Hepatocyte (in vitro differentiated cells): ENCODE measurements at regions not wholly inside any gene's neighbourhood (a gene's known extent, or its start where the extent isn't known, plus 50 kb on each side); places are given as distances from the start of the nearest gene placed in this dataset.

Source experiments
- EZH2 ChIP-seq: fragments of 200-600 bp; sonication (generic); IDR thresholded peaks from 2 replicates; pipeline ENCODE4 v1.6.1; 2016; ENCODE audit warnings: antibody characterized with exemption, mild to moderate bottlenecking, borderline replicate concordance
- EZH2phosphoT487 ChIP-seq: fragments of 200-600 bp; sonication (generic); IDR thresholded peaks from one replicate; pipeline ENCODE4 v1.6.1; 2018; ENCODE audit warnings: antibody characterized with exemption, mild to moderate bottlenecking, low read depth, moderate library complexity; ENCODE audit not compliant: unreplicated experiment, severe bottlenecking
- TF ChIP-seq, protein P1 (sequence below): fragments of 200-600 bp; sonication (generic); IDR thresholded peaks from 2 replicates; pipeline ENCODE4 v1.5.1; 2016; ENCODE audit warnings: antibody characterized with exemption, mild to moderate bottlenecking; ENCODE audit not compliant: poor library complexity

DNA sequence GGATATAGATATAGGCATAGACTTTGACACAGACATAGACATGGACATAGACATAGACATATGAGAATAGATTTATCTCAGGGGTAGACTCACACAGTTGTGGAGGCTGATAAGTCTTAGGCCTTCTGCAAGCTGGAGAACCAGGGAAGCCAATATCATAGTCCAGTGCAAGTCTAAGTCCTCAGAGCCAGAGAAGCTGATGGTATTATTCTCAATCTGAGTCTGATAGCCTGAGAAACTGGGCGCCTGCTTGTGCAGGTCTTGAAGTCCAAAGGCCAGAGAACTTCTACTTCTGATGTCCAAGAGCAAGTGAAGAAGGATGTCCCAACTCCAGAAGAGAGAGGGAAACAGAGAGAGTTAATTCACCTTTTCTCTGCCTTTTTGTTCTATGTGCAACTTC, 476.5 kb downstream of the SLC6A15 start:
- TF ChIP-seq, protein P1, sequence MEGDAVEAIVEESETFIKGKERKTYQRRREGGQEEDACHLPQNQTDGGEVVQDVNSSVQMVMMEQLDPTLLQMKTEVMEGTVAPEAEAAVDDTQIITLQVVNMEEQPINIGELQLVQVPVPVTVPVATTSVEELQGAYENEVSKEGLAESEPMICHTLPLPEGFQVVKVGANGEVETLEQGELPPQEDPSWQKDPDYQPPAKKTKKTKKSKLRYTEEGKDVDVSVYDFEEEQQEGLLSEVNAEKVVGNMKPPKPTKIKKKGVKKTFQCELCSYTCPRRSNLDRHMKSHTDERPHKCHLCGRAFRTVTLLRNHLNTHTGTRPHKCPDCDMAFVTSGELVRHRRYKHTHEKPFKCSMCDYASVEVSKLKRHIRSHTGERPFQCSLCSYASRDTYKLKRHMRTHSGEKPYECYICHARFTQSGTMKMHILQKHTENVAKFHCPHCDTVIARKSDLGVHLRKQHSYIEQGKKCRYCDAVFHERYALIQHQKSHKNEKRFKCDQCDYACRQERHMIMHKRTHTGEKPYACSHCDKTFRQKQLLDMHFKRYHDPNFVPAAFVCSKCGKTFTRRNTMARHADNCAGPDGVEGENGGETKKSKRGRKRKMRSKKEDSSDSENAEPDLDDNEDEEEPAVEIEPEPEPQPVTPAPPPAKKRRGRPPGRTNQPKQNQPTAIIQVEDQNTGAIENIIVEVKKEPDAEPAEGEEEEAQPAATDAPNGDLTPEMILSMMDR, result no peak
- TF ChIP-seq EZH2phosphoT487 (no peak), EZH2 (no peak)
